GM18870 (cell line): ENCODE measurements at regions not wholly inside any gene's neighbourhood (a gene's known extent, or its start where the extent isn't known, plus 50 kb on each side); places are given as distances from the start of the nearest gene placed in this dataset.
"Not testable (repeated sequence)": the region's sequence is repeated elsewhere in the genome, so short reads cannot be mapped to it uniquely, and the experiment has no call there.

Experiments used
- ATAC-seq: cut with Tn5 transposase; IDR thresholded peaks from one replicate; pipeline ENCODE4 v1.9.1; 2021; ENCODE audit warnings: moderate library complexity; ENCODE audit not compliant: unreplicated experiment

DNA sequence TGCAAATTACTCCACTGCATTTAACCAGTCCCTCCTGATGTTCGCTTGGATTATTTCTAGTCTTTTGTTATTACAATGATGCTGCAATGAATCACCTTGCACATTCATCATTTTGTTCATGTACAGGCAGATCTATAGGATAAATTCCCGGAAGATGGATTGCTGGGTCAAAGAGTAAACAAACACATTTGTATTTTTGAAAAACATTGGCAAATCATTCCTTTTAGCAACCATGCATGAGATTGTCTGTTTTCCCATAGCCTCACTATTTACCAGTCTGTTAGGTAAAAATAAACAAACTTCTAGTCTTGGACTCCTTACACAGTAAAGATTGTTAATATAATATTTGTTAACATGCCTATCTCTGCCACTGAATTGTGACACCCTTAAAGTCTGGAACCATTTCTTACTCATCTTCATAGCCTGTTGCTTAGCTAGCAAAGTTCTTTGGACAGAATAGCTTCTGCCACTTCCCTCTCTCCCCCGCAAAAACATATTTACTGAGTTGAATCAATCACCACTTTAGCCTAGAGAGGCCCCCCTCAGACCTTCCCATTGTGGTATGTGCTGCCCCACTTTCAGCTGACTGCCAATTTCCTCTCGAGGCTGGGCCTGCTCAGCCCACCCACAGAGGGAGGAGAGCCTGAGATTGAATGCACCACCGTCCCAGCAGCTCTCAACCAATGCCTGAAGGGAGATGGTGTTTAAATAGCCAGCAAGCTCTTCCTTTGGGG lies 108.4 kb upstream of the ATXN3L start:
- ATAC-seq = no peak

GRCh38 chrX:13427441-13428052 lies 107.7 kb upstream of the ATXN3L start:
- ATAC-seq = no peak

- ATAC-seq = no peak
These were observed 100.8 kb upstream of the ATXN3L start for GRCh38 chrX:13420545-13421183.

- ATAC-seq = no peak
These were observed 100.1 kb upstream of the ATXN3L start for GRCh38 chrX:13419918-13420317.

DNA sequence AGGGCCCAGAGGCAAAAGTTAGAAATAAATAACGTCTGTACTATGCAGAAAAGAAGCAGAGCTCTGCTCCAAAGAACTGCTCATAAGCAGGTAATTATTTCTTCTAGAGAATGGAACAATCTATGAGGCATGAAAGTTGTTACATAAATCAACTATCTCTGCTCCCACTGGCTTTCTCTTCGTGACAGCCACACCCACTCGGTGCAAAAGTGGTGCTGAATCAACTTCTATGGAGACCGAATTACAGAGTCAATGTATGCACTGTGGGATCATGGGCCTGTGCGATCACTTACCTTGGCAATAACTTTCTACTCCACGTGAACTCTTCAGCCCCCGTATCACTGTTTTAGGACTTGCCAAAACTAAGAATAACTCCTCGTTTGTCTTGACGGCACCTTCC lies 99.4 kb upstream of the ATXN3L start:
- ATAC-seq = no peak

DNA sequence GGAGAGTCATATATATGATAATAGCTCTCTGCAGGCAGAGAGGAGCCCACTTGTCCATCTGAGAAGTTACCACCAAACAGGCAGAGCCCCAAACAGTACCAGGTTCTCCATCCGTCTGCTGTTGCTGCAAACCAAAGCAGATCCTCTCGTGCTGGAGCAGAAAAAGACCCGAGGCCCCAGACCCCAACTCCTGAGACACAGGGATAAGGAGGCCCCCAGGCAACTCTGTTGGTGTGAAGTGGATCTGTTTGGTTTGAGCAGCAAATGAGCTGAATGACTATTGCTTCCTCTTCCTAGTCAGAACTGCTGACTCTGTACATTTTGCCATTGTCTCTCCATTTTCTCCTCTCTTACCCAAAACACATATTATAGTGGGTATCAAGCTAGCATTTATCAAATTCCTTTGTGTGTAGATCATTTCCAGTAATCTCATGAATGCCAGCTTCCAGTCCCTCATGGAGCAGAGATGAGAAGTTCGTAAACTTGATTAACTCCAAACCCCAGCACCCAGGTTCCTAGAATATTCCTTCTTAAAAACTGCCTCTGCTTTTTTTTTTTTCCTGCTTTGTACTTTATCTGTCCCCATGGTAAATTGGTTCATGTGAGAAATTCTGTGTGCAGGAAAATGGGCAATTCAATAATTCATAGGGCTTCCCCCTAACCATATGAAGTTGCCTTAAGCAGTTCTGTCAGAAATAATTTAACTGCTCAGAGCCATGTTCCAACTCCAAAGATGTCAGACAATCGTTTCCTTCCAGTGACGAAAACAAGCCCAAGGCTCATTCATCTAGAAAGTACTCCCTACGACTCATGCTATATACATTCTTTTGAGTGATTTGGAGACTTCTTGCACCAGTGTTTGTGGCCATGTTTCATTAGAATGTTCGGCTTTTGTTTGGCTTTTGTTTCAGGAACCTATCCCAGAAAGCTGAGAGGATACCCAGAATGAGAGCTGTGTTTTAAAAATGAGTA lies 98.6 kb upstream of the ATXN3L start:
- ATAC-seq = no peak

DNA sequence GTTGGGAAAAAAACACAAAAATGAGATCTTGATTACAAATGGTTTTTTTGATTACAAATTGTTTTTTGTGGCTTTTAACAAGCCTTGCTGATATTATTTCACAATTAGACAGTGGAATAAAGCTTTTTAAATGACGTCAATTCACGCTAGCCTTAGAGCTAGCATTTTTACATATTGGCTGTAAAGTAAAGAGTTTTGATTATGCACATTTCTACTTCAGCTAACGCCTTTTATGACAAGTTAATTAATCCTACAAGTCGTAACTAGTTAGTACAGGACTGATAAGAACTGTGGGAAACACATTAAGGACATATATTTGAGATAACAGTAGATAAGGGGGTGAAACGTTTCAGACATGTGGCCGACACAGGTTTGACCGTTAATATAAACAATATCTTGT lies 95.7 kb upstream of the ATXN3L start:
- no peak for ATAC-seq

DNA sequence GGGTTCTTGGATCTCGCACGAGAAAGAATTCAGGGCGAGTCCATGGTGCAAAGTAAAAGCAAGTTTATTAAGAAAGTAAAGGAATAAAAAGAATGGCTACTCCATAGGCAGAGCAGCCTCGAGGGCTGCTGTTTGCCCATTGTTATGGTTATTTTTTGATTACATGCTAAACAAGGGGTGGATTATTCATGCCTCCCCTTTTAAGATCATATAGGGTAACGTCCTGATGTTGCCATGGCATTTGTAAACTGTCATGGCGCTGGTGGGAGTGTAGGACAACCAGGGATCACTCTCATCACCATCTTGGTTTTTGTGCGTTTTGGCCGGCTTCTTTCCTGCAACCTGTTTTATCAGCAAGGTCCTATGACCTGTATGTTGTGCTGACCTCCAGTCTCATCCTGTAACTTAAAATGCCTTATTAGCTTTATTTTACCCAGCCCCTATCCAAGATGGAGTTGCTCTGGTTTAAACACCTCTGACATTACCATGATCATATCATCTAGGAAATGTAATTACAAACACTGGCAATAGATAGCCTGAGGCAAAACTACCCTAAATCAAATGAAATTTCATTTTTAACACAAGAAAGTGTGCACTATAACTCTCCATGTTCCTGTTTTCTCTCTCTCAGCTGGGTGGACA lies 94.3 kb upstream of the ATXN3L start:
- no peak for ATAC-seq

DNA sequence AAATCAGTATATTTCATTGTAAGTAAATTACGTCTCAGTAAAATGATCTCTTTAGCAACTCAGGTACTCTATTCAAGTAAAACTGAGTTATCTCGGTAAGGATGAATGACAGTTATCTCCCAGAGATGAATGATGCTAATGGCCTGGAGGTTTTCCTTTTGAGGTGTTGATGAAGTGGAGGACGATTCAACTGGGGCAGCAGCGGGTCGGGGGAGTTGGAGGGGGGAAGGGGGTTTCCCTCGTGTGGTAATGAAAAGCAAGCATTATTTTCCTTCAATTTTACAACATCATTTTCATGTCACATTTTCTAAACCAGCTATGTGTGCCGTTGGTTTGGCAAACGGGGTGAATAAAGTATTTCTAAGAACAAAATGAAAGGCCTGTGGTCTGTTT lies 92.4 kb upstream of the ATXN3L start:
- no peak for ATAC-seq

GRCh38 chrX:13411496-13412207 lies 91.8 kb upstream of the ATXN3L start:
- no peak for ATAC-seq

- not testable (repeated sequence) for ATAC-seq
These were observed 88.7 kb upstream of the ATXN3L start for GRCh38 chrX:13408599-13408998.

GRCh38 chrX:13404777-13405176 lies 84.9 kb upstream of the ATXN3L start:
- ATAC-seq = not testable (repeated sequence)

DNA sequence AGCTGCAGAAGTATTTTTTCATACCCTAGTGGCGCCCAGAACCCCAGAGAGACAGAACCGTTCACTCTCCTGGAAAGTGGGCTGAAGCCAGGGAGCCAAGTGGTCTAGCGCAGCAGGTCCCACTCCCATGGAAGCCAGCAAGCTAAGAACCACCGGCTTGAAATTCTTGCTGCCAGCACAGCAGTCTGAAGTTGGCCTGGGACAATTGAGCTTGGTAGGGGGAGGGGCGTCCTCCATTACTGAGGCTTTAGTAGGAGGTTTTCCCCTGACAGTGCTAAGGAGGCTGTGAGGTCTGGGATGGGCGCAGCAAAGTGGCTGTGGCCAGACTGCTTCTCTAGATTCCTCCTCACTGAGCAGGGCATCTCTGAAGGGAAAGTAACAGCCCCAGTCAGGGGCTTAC lies 84.5 kb upstream of the ATXN3L start:
- ATAC-seq = no peak

DNA sequence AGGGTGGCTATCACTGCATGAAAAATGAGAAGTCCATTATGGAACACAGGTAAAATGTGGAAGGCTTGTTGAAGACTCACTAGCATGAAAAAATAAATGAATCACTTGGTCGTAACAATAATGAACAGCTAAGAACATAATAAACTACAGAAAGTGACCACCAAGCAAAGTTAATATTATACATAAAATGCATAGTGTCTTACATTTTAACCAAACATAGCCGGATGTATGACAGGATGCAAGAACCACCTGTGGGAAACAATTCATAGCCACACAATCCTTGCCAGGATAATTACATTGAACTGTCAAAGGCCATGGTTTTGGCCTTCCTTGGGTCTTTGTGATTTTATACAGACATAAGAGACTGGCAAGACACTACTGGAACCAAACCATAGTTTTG lies 81.9 kb upstream of the ATXN3L start:
- ATAC-seq = no peak

DNA sequence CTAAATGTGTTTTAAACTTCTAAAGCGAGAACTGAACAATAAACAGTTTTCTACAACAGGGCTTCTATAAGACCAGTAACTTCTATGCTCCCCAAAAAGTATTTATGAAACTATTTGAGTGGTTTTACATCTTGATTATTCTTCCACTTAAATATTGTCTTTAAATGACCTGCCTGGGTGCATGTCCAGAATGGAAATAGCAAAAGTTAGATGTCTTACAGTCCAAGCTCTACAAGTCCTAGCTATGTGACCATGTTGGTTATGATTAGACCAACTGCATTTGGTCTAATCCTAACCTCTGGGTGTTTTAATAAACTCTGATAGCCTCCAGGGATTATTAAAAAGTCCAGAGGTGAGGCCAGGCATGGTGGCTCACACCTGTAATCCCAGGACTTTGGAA lies 79.0 kb upstream of the ATXN3L start:
- no peak for ATAC-seq

DNA sequence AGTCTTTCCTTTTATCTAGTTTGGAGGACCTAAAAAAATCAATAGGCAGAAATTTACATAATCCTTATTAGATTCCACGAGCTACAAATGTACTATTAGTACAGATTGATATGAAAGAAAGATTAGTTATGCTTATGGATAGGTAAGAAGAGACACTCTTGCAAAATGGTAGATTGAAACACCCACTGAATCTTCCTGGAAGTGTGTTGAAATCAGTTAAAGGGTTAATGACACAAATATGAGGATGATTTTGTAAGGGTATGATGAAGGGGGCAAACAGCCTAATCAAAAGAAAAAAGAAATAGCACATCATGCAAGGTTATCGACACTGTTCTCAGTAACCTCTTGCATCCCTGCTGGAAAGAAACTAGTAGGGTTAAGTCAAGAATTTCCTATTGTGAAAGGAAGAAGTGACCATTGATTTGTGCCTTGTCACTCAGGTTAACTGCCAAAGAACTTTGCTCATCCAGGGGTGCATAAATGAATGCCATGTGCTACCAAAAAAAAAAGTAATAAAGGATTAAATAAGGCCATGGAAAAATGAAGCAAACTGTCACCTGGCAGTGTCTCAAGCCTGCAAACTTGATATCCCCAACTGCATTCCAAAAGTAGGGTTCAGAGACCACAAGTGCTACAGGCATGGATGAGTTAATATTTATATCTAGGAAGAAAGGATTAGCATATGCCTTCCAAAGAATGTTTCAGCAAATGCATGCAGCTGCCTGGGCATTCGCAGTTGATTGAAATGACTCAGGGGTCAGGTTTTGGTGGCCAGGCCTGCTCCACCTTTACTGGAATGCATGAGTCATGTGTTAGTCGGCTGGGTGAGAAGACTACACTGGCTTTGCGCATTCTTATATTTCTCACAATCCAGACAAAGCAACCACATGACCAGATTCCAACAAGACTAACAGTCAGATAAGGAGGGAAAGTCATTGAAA lies 78.3 kb upstream of the ATXN3L start:
- no peak for ATAC-seq

DNA sequence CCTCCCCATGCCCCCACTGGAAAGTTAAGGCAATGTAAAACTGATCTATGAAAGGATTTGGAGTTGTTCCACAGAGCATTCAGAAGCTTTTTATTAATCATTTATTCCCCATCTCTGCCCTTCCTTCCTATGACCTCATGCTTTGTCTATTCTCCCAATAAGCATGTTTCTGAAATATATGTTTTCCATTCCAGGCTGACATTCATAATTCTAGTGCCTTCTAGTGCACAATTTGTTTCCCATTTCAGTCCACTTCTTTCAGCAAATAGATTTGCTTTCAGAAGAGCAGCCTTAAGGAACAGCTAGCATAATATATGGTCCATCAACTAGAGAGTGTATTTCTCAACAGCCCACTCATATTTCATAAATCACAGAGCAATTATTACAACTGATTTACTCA lies 77.1 kb upstream of the ATXN3L start:
- ATAC-seq = no peak

- no peak for ATAC-seq
These were observed 69.6 kb upstream of the ATXN3L start for GRCh38 chrX:13389501-13389900.
